ENCODE measurements at regions not wholly inside any gene's neighbourhood (a gene's known extent, or its start where the extent isn't known, plus 50 kb on each side); places are given as distances from the start of the nearest gene placed in this dataset.

- no peaks in the 10 kb centered on the region for H3K36me3 ChIP-seq (ENCODE audit: control insufficient read depth in 4 of 4, insufficient read depth in 3 of 4, low read depth in 1 of 4, low read length in 3 of 4)
- H3K27me3 ChIP-seq (ENCODE audit: control insufficient read depth in 4 of 4, insufficient read depth in 4 of 4, low read length in 3 of 4): no peaks in the 10 kb centered on the region
- no peak overlapping the region for H3K4me3 ChIP-seq (ENCODE audit: low read depth in 1 of 3, low read length in 3 of 3)
- WGBS: 85% methylated on average over 1 of the region's 1 CpG
- no peak for DNase-seq (ENCODE audit: low spot score)
- H3K9me3 ChIP-seq (ENCODE audit: control insufficient read depth in 4 of 4, low read length in 3 of 4): no peaks in the 10 kb centered on the region
- peaks cover 0 to 3% (median 2%) of the 10 kb centered on the region in 4 donors for H3K4me1 ChIP-seq (ENCODE audit: control insufficient read depth in 4 of 4, insufficient read depth in 4 of 4, low read length in 3 of 4)
- no peak overlapping the region for H3K9ac ChIP-seq (ENCODE audit: low read depth in 1 of 2, low read length in 2 of 2)
- H3K27ac ChIP-seq (ENCODE audit: low read depth in 1 of 2, low read length in 2 of 2): no peak overlapping the region
- TF ChIP-seq HNF4G (IDR thresholded peaks at IDR 0.05): no peak
- TF ChIP-seq YY1 (IDR thresholded peaks at IDR 0.05): no peak
- TF ChIP-seq TAF1 (conservative IDR thresholded peaks at IDR 0.05): no peak
- no peak for TF ChIP-seq ATF3 (IDR thresholded peaks at IDR 0.05)
- TF ChIP-seq RXRA (IDR thresholded peaks at IDR 0.05): no peak
- TF ChIP-seq EGR1 (IDR thresholded peaks at IDR 0.05; ENCODE audit: low read depth in 2 of 2): no peak
- no peak for TF ChIP-seq HNF4A (conservative IDR thresholded peaks at IDR 0.05)
- no peak for TF ChIP-seq JUND (IDR thresholded peaks at IDR 0.05)
- TF ChIP-seq NR2F2 (IDR thresholded peaks at IDR 0.05): no peak
- TF ChIP-seq RAD21 (IDR thresholded peaks at IDR 0.05): no peak
- no peak for TF ChIP-seq FOXA1 (IDR thresholded peaks at IDR 0.05)
- no peak for TF ChIP-seq FOXA2 (IDR thresholded peaks at IDR 0.05)
- TF ChIP-seq REST (IDR thresholded peaks at IDR 0.05): no peak
- no peak for TF ChIP-seq GABPA (IDR thresholded peaks at IDR 0.05 in 1 of 2, conservative IDR thresholded peaks at IDR 0.05 in 1 of 2)
- TF ChIP-seq SP1 (IDR thresholded peaks at IDR 0.05): no peak
- no peak for TF ChIP-seq MAX (IDR thresholded peaks at IDR 0.05)
- no peak for TF ChIP-seq CTCF (IDR thresholded peaks at IDR 0.05; ENCODE audit: low read depth, low read length, missing input control)
Measured at GRCh38 chr5:148763996-148764395, 62.4 kb upstream of the ADRB2 start.

- H3K27ac ChIP-seq (ENCODE audit: low read depth in 1 of 2, low read length in 2 of 2): no peak overlapping the region
- no peak for DNase-seq (ENCODE audit: low spot score)
- H3K4me1 ChIP-seq (ENCODE audit: control insufficient read depth in 4 of 4, insufficient read depth in 4 of 4, low read length in 3 of 4): peaks cover 0 to 8% (median 5%) of the 10 kb centered on the region in 4 donors
- H3K9ac ChIP-seq (ENCODE audit: low read depth in 1 of 2, low read length in 2 of 2): no peak overlapping the region
- no peaks in the 10 kb centered on the region for H3K36me3 ChIP-seq (ENCODE audit: control insufficient read depth in 4 of 4, insufficient read depth in 3 of 4, low read depth in 1 of 4, low read length in 3 of 4)
- WGBS: 50% methylated on average over 1 of the region's 1 CpG
- H3K9me3 ChIP-seq (ENCODE audit: control insufficient read depth in 4 of 4, low read length in 3 of 4): no peaks in the 10 kb centered on the region
- H3K27me3 ChIP-seq (ENCODE audit: control insufficient read depth in 4 of 4, insufficient read depth in 4 of 4, low read length in 3 of 4): no peaks in the 10 kb centered on the region
- no peak overlapping the region for H3K4me3 ChIP-seq (ENCODE audit: low read depth in 1 of 3, low read length in 3 of 3)
- no peak for TF ChIP-seq ATF3 (IDR thresholded peaks at IDR 0.05)
- no peak for TF ChIP-seq GABPA (IDR thresholded peaks at IDR 0.05 in 1 of 2, conservative IDR thresholded peaks at IDR 0.05 in 1 of 2)
- no peak for TF ChIP-seq FOXA2 (IDR thresholded peaks at IDR 0.05)
- no peak for TF ChIP-seq REST (IDR thresholded peaks at IDR 0.05)
- TF ChIP-seq RXRA (IDR thresholded peaks at IDR 0.05): no peak
- no peak for TF ChIP-seq SP1 (IDR thresholded peaks at IDR 0.05)
- no peak for TF ChIP-seq ZBTB33 (IDR thresholded peaks at IDR 0.05)
- TF ChIP-seq EGR1 (IDR thresholded peaks at IDR 0.05; ENCODE audit: low read depth in 2 of 2): no peak
- no peak for TF ChIP-seq YY1 (IDR thresholded peaks at IDR 0.05)
- no peak for TF ChIP-seq TAF1 (conservative IDR thresholded peaks at IDR 0.05)
- TF ChIP-seq FOXA1 (IDR thresholded peaks at IDR 0.05): no peak
- TF ChIP-seq CTCF (IDR thresholded peaks at IDR 0.05; ENCODE audit: low read depth, low read length, missing input control): no peak
Measured at GRCh38 chr5:148765061-148765460, 61.4 kb upstream of the ADRB2 start.

Measured in liver (tissue), 8 donors.